Lower leg skin (tissue), 3 donors: ENCODE measurements at regions not wholly inside any gene's neighbourhood (a gene's known extent, or its start where the extent isn't known, plus 50 kb on each side); places are given as distances from the start of the nearest gene placed in this dataset.

Source experiments
- CTCF ChIP-seq, 3 donors: fragments of 450-650 bp; IDR thresholded peaks; one replicate each; pipeline ENCODE4 v1.5.1; 2016; ENCODE audit warnings: antibody characterized with exemption in 3 of 3, mild to moderate bottlenecking in 3 of 3, moderate library complexity in 2 of 3
- POLR2A ChIP-seq, 2 donors: fragments of 450-650 bp; IDR thresholded peaks; one replicate each; pipeline ENCODE4 v1.6.1; 2016 to 2017; ENCODE audit warnings: antibody characterized with exemption in 2 of 2, mild to moderate bottlenecking in 1 of 2, moderate library complexity in 1 of 2

GRCh38 chr4:22978656-22979055, 285.9 kb downstream of the GBA3 start:
- TF ChIP-seq CTCF (IDR thresholded peaks at IDR 0.05) (no peak), POLR2A (IDR thresholded peaks at IDR 0.05) (no peak)
